ENCODE measurements at regions not wholly inside any gene's neighbourhood (a gene's known extent, or its start where the extent isn't known, plus 50 kb on each side); places are given as distances from the start of the nearest gene placed in this dataset.

GRCh38 chr13:65875031-65875430, 1355.1 kb downstream of the PCDH9 start:
- Mint-ChIP-seq H3K4me1 (no peaks in the 10 kb centered on the region), H3K27me3 (ENCODE audit: low read depth) (no peaks in the 10 kb centered on the region), H3K27ac (no peak overlapping the region), H3K36me3 (ENCODE audit: insufficient read depth in 1 of 3, low read depth in 3 of 3) (no peaks in the 10 kb centered on the region), H3K4me3 (no peak overlapping the region), H3K9me3 (no peaks in the 10 kb centered on the region)
- Histone ChIP-seq H3K4me2 (ENCODE audit: insufficient read depth, insufficient read length, low read length) (no peak overlapping the region), H2BK120ac (ENCODE audit: low read depth, low read length, poor library complexity, severe bottlenecking) (no peak overlapping the region), H2BK20ac (ENCODE audit: low read depth, low read length, poor library complexity, severe bottlenecking) (no peak overlapping the region), H2AFZ (ENCODE audit: low read length) (no peak overlapping the region), H3K23me2 (ENCODE audit: insufficient read length, low read depth, low read length, poor library complexity, severe bottlenecking) (no peaks in the 10 kb centered on the region), H2BK15ac (ENCODE audit: low read depth, low read length) (no peak overlapping the region), H2AK5ac (ENCODE audit: insufficient read length, low read length) (no peak overlapping the region), H2BK5ac (ENCODE audit: insufficient read length, low read length) (no peak overlapping the region), H3K4ac (ENCODE audit: low read depth, low read length) (no peak overlapping the region), H4K5ac (ENCODE audit: insufficient read length, low read depth, low read length) (no peak overlapping the region), H3K9me3 (ENCODE audit: control insufficient read depth, low read depth, low read length) (no peaks in the 10 kb centered on the region), H3K79me2 (ENCODE audit: insufficient read depth, low read length) (no peaks in the 10 kb centered on the region), H3K23ac (ENCODE audit: insufficient read length, low read depth, low read length) (no peak overlapping the region), H4K20me1 (ENCODE audit: control insufficient read depth, insufficient read depth, insufficient read length) (no peaks in the 10 kb centered on the region), H3K4me1 (ENCODE audit: insufficient read depth, low read length) (no peaks in the 10 kb centered on the region), H4K91ac (ENCODE audit: insufficient read length, low read depth, low read length) (no peak overlapping the region), H3K79me1 (ENCODE audit: insufficient read depth, low read depth, low read length, poor library complexity, severe bottlenecking) (no peaks in the 10 kb centered on the region), H3K56ac (ENCODE audit: insufficient read length, low read depth, low read length) (no peak overlapping the region), H3K27me3 (ENCODE audit: insufficient read depth, low read length) (no peaks in the 10 kb centered on the region), H3K14ac (ENCODE audit: insufficient read depth, low read length) (no peak overlapping the region), H3T11ph (ENCODE audit: low read length) (no peak overlapping the region), H2BK12ac (ENCODE audit: insufficient read length, low read depth, low read length) (no peak overlapping the region), H3K27ac (ENCODE audit: insufficient read length, low read depth, low read length) (no peak overlapping the region), H3K9ac (ENCODE audit: extremely low read depth, insufficient read length, low read length) (no peak overlapping the region), H3K18ac (ENCODE audit: insufficient read length, low read depth, low read length) (no peak overlapping the region), H4K8ac (replicated peaks; ENCODE audit: insufficient read length, low read depth, low read length) (no peak overlapping the region)
- no peak for TF ChIP-seq CTCF (conservative IDR thresholded peaks at IDR 0.05)
- no peak for DNase-seq
